ENCODE measurements at regions not wholly inside any gene's neighbourhood (a gene's known extent, or its start where the extent isn't known, plus 50 kb on each side); places are given as distances from the start of the nearest gene placed in this dataset.

GRCh38 chr18:1014951-1015624, 110.4 kb downstream of the ADCYAP1 start:
- peak; percentile 71 for DNase-seq (ENCODE audit: low read depth)
- TF ChIP-seq CTCF (conservative IDR thresholded peaks at IDR 0.05; ENCODE audit: low read length), result peak; percentile 26; the same call in 1 of the 2 replicates
- no peak overlapping the region for H3K4me3 ChIP-seq (ENCODE audit: low read length)

- TF ChIP-seq CTCF (conservative IDR thresholded peaks at IDR 0.05; ENCODE audit: low read length), result no peak
- no peak for DNase-seq (ENCODE audit: low read depth)
- no peak overlapping the region for H3K4me3 ChIP-seq (ENCODE audit: low read length)
Measured at GRCh38 chr18:1015777-1016176, 111.1 kb downstream of the ADCYAP1 start.

- no peak for DNase-seq (ENCODE audit: low read depth)
- H3K4me3 ChIP-seq (ENCODE audit: low read length), result no peak overlapping the region
- no peak for TF ChIP-seq CTCF (conservative IDR thresholded peaks at IDR 0.05; ENCODE audit: low read length)
Measured at GRCh38 chr18:1017227-1018058, 112.8 kb downstream of the ADCYAP1 start.

GRCh38 chr18:1018181-1018681, 113.6 kb downstream of the ADCYAP1 start:
- peak; percentile 84 for DNase-seq (ENCODE audit: low read depth)
- TF ChIP-seq CTCF (conservative IDR thresholded peaks at IDR 0.05; ENCODE audit: low read length), result no peak
- H3K4me3 ChIP-seq (ENCODE audit: low read length), result no peak overlapping the region

- no peak overlapping the region for H3K4me3 ChIP-seq (ENCODE audit: low read length)
- DNase-seq (ENCODE audit: low read depth), result no peak
- TF ChIP-seq CTCF (conservative IDR thresholded peaks at IDR 0.05; ENCODE audit: low read length), result no peak
Measured at GRCh38 chr18:1019191-1019590, 114.5 kb downstream of the ADCYAP1 start.

GRCh38 chr18:1020731-1021344, 116.2 kb downstream of the ADCYAP1 start:
- peak; percentile 51 for DNase-seq (ENCODE audit: low read depth)
- TF ChIP-seq CTCF (conservative IDR thresholded peaks at IDR 0.05; ENCODE audit: low read length), result no peak
- no peak overlapping the region for H3K4me3 ChIP-seq (ENCODE audit: low read length)

Measured in AG10803 (cell line).